H1 (cell line): ENCODE measurements at regions not wholly inside any gene's neighbourhood (a gene's known extent, or its start where the extent isn't known, plus 50 kb on each side); places are given as distances from the start of the nearest gene placed in this dataset.

Experiments
- CTCF ChIA-PET: fragments of 300-600 bp; sonication (Branson Sonifier 250); formaldehyde crosslinking; loops from one replicate; lab custom pipeline; 2021; ENCODE audit not compliant: partially characterized antibody; lab: Charles Lee
- POLR2A ChIA-PET: fragments of 300-600 bp; sonication (Branson Sonifier 250); formaldehyde crosslinking; loops from one replicate; lab custom pipeline; 2021; ENCODE audit warnings: inconsistent platforms; ENCODE audit not compliant: partially characterized antibody; lab: Charles Lee
- DNase-seq, 2 experiments: peaks; one replicate each; pipeline versions ENCODE4 v3.0.0 to v3.0.0-alpha.2; 2010 to 2022; ENCODE audit warnings: low spot score in 2 of 2, low read depth in 1 of 2, mixed read lengths in 1 of 2
- FAIRE-seq: peaks from 2 replicates; lab custom pipeline; 2011; peaks lifted over from hg19 to GRCh38; lab: Jason Lieb, UNC
- H2AFZ ChIP-seq: 2 replicates; pipeline ENCODE4 v1.8.1; 2012; ENCODE audit warnings: low read length, inconsistent platforms
- H2AK5ac ChIP-seq: 2 replicates; pipeline ENCODE4 v1.6.1; 2013; ENCODE audit warnings: low read depth, low read length
- H2BK120ac ChIP-seq: replicated peaks from 2 replicates; pipeline ENCODE3; 2013; ENCODE audit warnings: low read depth, low read length, inconsistent platforms
- H2BK12ac ChIP-seq: 2 replicates; pipeline ENCODE4 v1.6.1; 2013; ENCODE audit warnings: low read depth, low read length
- H2BK15ac ChIP-seq: 2 replicates; pipeline ENCODE4 v1.6.1; 2013; ENCODE audit warnings: low read length
- H2BK20ac ChIP-seq: 2 replicates; pipeline ENCODE4 v1.6.1; 2013; ENCODE audit warnings: low read length
- H2BK5ac ChIP-seq: 2 replicates; pipeline ENCODE4 v1.6.1; 2013; ENCODE audit warnings: low read depth, low read length
- H3K14ac ChIP-seq: 2 replicates; pipeline ENCODE4 v1.6.1; 2013; ENCODE audit warnings: inconsistent platforms; ENCODE audit not compliant: insufficient read length
- H3K18ac ChIP-seq: 2 replicates; pipeline ENCODE4 v1.6.1; 2013; ENCODE audit warnings: low read length; ENCODE audit errors: extremely low read depth
- H3K23ac ChIP-seq: 2 replicates; pipeline ENCODE4 v1.6.1; 2013; ENCODE audit warnings: inconsistent platforms; ENCODE audit not compliant: insufficient read length
- H3K23me2 ChIP-seq: 2 replicates; pipeline ENCODE4 v1.6.1; 2013; ENCODE audit warnings: low read depth, low read length
- H3K27ac ChIP-seq: 2 replicates; pipeline ENCODE4 v1.6.1; 2011; ENCODE audit warnings: low read depth, low read length, inconsistent platforms
- H3K27me3 ChIP-seq, 4 experiments: replicated peaks in 1 of 4; 1 replicate in 1 of 4; 2 replicates in 3 of 4; pipeline versions ENCODE4 v1.6.1 to v1.8.1; 2011 to 2013; ENCODE audit warnings: low read length in 3 of 4, mild to moderate bottlenecking in 3 of 4, inconsistent platforms in 2 of 4, mixed read lengths in 2 of 4, moderate library complexity in 1 of 4; ENCODE audit not compliant: control insufficient read depth in 3 of 4, insufficient read depth in 3 of 4; ENCODE audit errors: extremely low read depth in 1 of 4
- H3K36me3 ChIP-seq, 4 experiments: 2 replicates each; pipeline versions ENCODE4 v1.6.1 to v1.8.1; 2011 to 2013; ENCODE audit warnings: mild to moderate bottlenecking in 4 of 4, low read length in 3 of 4, moderate library complexity in 2 of 4, control low read depth in 1 of 4, inconsistent platforms in 1 of 4; ENCODE audit not compliant: insufficient read depth in 4 of 4, control insufficient read depth in 2 of 4
- H3K4ac ChIP-seq: replicated peaks from 2 replicates; pipeline ENCODE3; 2013; ENCODE audit warnings: low read length, low read depth, mixed read lengths, inconsistent platforms; ENCODE audit not compliant: insufficient read length
- H3K4me1 ChIP-seq, 4 experiments: replicated peaks in 1 of 4; 1 replicate in 1 of 4; 2 replicates in 3 of 4; pipeline versions ENCODE4 v1.6.1 to v1.8.1; 2011 to 2013; ENCODE audit warnings: low read length in 3 of 4, inconsistent platforms in 2 of 4, mixed read lengths in 1 of 4; ENCODE audit not compliant: insufficient read depth in 4 of 4, control insufficient read depth in 3 of 4
- H3K4me2 ChIP-seq, 2 experiments: 2 replicates each; pipeline versions ENCODE4 v1.6.1 to v1.8.1; 2011 to 2013; ENCODE audit warnings: low read depth in 2 of 2, low read length in 2 of 2, control low read depth in 1 of 2, inconsistent platforms in 1 of 2, mild to moderate bottlenecking in 1 of 2; ENCODE audit not compliant: insufficient read depth in 1 of 2
- H3K4me3 ChIP-seq, 4 experiments: fragments of 200-600, 300-600 bp in 1 of 4; sonication (generic), shearing (Covaris generic), sonication (Bioruptor Twin) in 1 of 4; 2 replicates each; pipeline versions ENCODE4 v1.5.1 to v1.8.1; 2011 to 2016; ENCODE audit warnings: low read length in 4 of 4, low read depth in 3 of 4, control low read depth in 2 of 4, inconsistent platforms in 2 of 4, mild to moderate bottlenecking in 2 of 4, mixed read lengths in 1 of 4, moderate library complexity in 1 of 4; ENCODE audit not compliant: insufficient read depth in 2 of 4; ENCODE audit errors: extremely low read depth in 1 of 4
- H3K56ac ChIP-seq: replicated peaks from 2 replicates; pipeline ENCODE3; 2013; ENCODE audit warnings: low read depth, mild to moderate bottlenecking, mixed read lengths, low read length, inconsistent platforms; ENCODE audit not compliant: insufficient read length
- H3K79me1 ChIP-seq: 2 replicates; pipeline ENCODE4 v1.6.1; 2013; ENCODE audit warnings: low read depth, low read length, control low read depth
- H3K79me2 ChIP-seq, 2 experiments: 2 replicates each; pipeline versions ENCODE4 v1.6.1 to v1.8.1; 2012 to 2013; ENCODE audit warnings: low read length in 2 of 2, mild to moderate bottlenecking in 2 of 2, inconsistent platforms in 1 of 2; ENCODE audit not compliant: insufficient read depth in 2 of 2, control insufficient read depth in 1 of 2
- H3K9ac ChIP-seq, 4 experiments: replicated peaks in 1 of 4; 1 replicate in 1 of 4; 2 replicates in 3 of 4; pipeline versions ENCODE4 v1.6.1 to v1.8.1; 2011 to 2013; ENCODE audit warnings: low read depth in 3 of 4, low read length in 3 of 4, control low read depth in 2 of 4, mild to moderate bottlenecking in 2 of 4, moderate library complexity in 2 of 4, inconsistent platforms in 1 of 4; ENCODE audit errors: extremely low read depth in 1 of 4
- H3K9me3 ChIP-seq, 2 experiments: 2 replicates each; pipeline versions ENCODE4 v1.6.1 to v1.8.1; 2012 to 2013; ENCODE audit warnings: mild to moderate bottlenecking in 2 of 2, moderate library complexity in 2 of 2, control low read depth in 1 of 2, inconsistent platforms in 1 of 2, low read depth in 1 of 2, low read length in 1 of 2, mixed read lengths in 1 of 2; ENCODE audit not compliant: insufficient read depth in 2 of 2
- H4K20me1 ChIP-seq, 2 experiments: replicated peaks in 1 of 2; 2 replicates each; pipeline versions ENCODE3 to v1.8.1; 2011 to 2013; ENCODE audit warnings: inconsistent platforms in 2 of 2, low read length in 2 of 2, mild to moderate bottlenecking in 1 of 2; ENCODE audit not compliant: insufficient read depth in 2 of 2, control insufficient read depth in 1 of 2
- H4K5ac ChIP-seq: 2 replicates; pipeline ENCODE4 v1.6.1; 2013; ENCODE audit warnings: low read length, low read depth, mixed read lengths, inconsistent platforms; ENCODE audit not compliant: insufficient read length
- H4K8ac ChIP-seq: 2 replicates; pipeline ENCODE4 v1.8.0; 2013; ENCODE audit warnings: mild to moderate bottlenecking, moderate library complexity, low read length, inconsistent platforms; ENCODE audit not compliant: insufficient read depth; ENCODE audit errors: extremely low read depth
- H4K91ac ChIP-seq: replicated peaks from 2 replicates; pipeline ENCODE3; 2013; ENCODE audit warnings: low read length, mixed read lengths, inconsistent platforms; ENCODE audit not compliant: insufficient read length
- ATF3 ChIP-seq: IDR thresholded peaks from 2 replicates; pipeline ENCODE4 v1.6.1; 2011; ENCODE audit warnings: low read depth, mild to moderate bottlenecking, low read length; ENCODE audit not compliant: insufficient read depth
- BCL11A ChIP-seq, 2 experiments: IDR thresholded peaks; one replicate each; pipeline ENCODE4 v1.6.1; 2011; ENCODE audit warnings: low read depth in 2 of 2, low read length in 2 of 2, mild to moderate bottlenecking in 2 of 2
- CBX5 ChIP-seq: fragments of 300-800, 300-1000 bp; sonication (generic); IDR thresholded peaks from 2 replicates; pipeline ENCODE4 v1.7.1; 2016; ENCODE audit warnings: antibody characterized with exemption, low read length, low read depth
- CHD1 ChIP-seq: IDR thresholded peaks from 2 replicates; pipeline ENCODE4 v1.6.1; 2012; ENCODE audit warnings: low read depth, low read length, improper control_type of control experiment
- CHD2 ChIP-seq: IDR thresholded peaks from 2 replicates; pipeline ENCODE4 v1.6.1; 2012; ENCODE audit warnings: low read length, improper control_type of control experiment
- E2F6 ChIP-seq: IDR thresholded peaks from 2 replicates; pipeline ENCODE4 v1.6.1; 2012; ENCODE audit warnings: inconsistent platforms
- FOSL1 ChIP-seq: IDR thresholded peaks from 2 replicates; pipeline ENCODE4 v1.6.1; 2011; ENCODE audit warnings: mild to moderate bottlenecking, low read depth, low read length, moderate library complexity; ENCODE audit not compliant: insufficient read depth
- MAX ChIP-seq: IDR thresholded peaks from 2 replicates; pipeline ENCODE4 v1.6.1; 2012; ENCODE audit warnings: inconsistent platforms
- POLR2A ChIP-seq, 2 experiments: IDR thresholded peaks; 1 replicate in 1 of 2; 2 replicates in 1 of 2; pipeline ENCODE4 v1.6.1; 2011; ENCODE audit warnings: low read depth in 2 of 2, low read length in 2 of 2, mild to moderate bottlenecking in 2 of 2; ENCODE audit errors: control extremely low read depth in 1 of 2
- RFX5 ChIP-seq: IDR thresholded peaks from 2 replicates; pipeline ENCODE4 v1.6.1; 2011; ENCODE audit warnings: low read depth, low read length, improper control_type of control experiment, borderline replicate concordance
- RXRA ChIP-seq: IDR thresholded peaks from 2 replicates; pipeline ENCODE4 v1.6.1; 2011; ENCODE audit warnings: low read depth, mild to moderate bottlenecking, low read length, moderate library complexity; ENCODE audit not compliant: insufficient read depth
- TAF1 ChIP-seq: IDR thresholded peaks from 2 replicates; pipeline ENCODE4 v1.6.1; 2011; ENCODE audit warnings: mild to moderate bottlenecking, low read depth, low read length
- USF2 ChIP-seq: IDR thresholded peaks from 2 replicates; pipeline ENCODE4 v1.6.1; 2011; ENCODE audit warnings: low read length, improper control_type of control experiment
- YY1 ChIP-seq: IDR thresholded peaks from 2 replicates; pipeline ENCODE4 v1.6.1; 2011; ENCODE audit warnings: low read depth, mild to moderate bottlenecking, low read length
- WGBS, 2 experiments: shearing (Covaris generic) in 1 of 2; methylation state at CpG; one replicate each; pipeline versions ENCODE4 v1.1.6 to v1.1.7; 2013 to 2015; ENCODE audit warnings: low lambda C conversion rate in 2 of 2, mixed read lengths in 2 of 2, inconsistent platforms in 1 of 2, low coverage in 1 of 2, missing lambda C conversion rate in 1 of 2; ENCODE audit not compliant: insufficient replicate concordance in 2 of 2, insufficient coverage in 1 of 2, insufficient read length in 1 of 2; ENCODE audit errors: extremely low coverage in 1 of 2, missing lambda C conversion rate in 1 of 2; 5-methylcytosine and 5-hydroxymethylcytosine counted together

GRCh38 chr3:146818866-146819265, 213.7 kb upstream of the PLSCR5 start:
- Histone ChIP-seq H3K4me1 (no peaks in the 10 kb centered on the region), H2BK15ac (no peak overlapping the region), H2BK120ac (no peak overlapping the region), H3K14ac (no peak overlapping the region), H3K27me3 (no peaks in the 10 kb centered on the region), H3K4me3 (no peak overlapping the region), H3K4me2 (no peak overlapping the region), H2AK5ac (no peak overlapping the region), H3K9ac (no peak overlapping the region), H3K4ac (no peak overlapping the region), H3K23ac (no peak overlapping the region), H3K18ac (no peak overlapping the region), H3K9me3 (no peaks in the 10 kb centered on the region), H3K56ac (no peak overlapping the region), H3K27ac (no peak overlapping the region), H2BK20ac (no peak overlapping the region), H2BK12ac (no peak overlapping the region), H2BK5ac (no peak overlapping the region), H3K23me2 (no peaks in the 10 kb centered on the region; the same call in 1 of the 2 replicates), H3K79me2 (no peaks in the 10 kb centered on the region), H2AFZ (no peak overlapping the region), H3K79me1 (no peaks in the 10 kb centered on the region), H4K91ac (no peak overlapping the region), H4K8ac (no peak overlapping the region), H3K36me3 (no peaks in the 10 kb centered on the region), H4K5ac (no peak overlapping the region), H4K20me1 (no peaks in the 10 kb centered on the region)
- 90% methylated on average over 3 of the region's 3 CpGs; no CpG with 5 or more reads in 1 of the 2 experiments for WGBS, 2 experiments
- ChIA-PET POLR2A (no interaction called here), CTCF (no interaction called here)
- TF ChIP-seq POLR2A (IDR thresholded peaks at IDR 0.05; ENCODE audit: control extremely low read depth in 1 of 2, low read depth in 2 of 2, low read length in 2 of 2): no peak
- TF ChIP-seq TAF1: no peak
- TF ChIP-seq E2F6: no peak
- no peak for TF ChIP-seq CBX5
- no peak for TF ChIP-seq CHD1
- no peak for TF ChIP-seq USF2
- TF ChIP-seq YY1: no peak
- no peak for TF ChIP-seq RFX5
- no peak for TF ChIP-seq BCL11A (IDR thresholded peaks at IDR 0.05; ENCODE audit: low read depth in 2 of 2, low read length in 2 of 2)
- no peak for TF ChIP-seq MAX
- TF ChIP-seq FOSL1: no peak
- TF ChIP-seq ATF3: no peak
- no peak for TF ChIP-seq RXRA
- TF ChIP-seq CHD2: no peak
- DNase-seq: no peak
- no peak for FAIRE-seq
